Activated T-cell treated with anti-CD3 and anti-CD28 coated beads for 1 hour (primary cell): ENCODE measurements at regions not wholly inside any gene's neighbourhood (a gene's known extent, or its start where the extent isn't known, plus 50 kb on each side); places are given as distances from the start of the nearest gene placed in this dataset.

Experiments used
- DNase-seq: peaks from one replicate; pipeline ENCODE4 v3.0.0-alpha.2; 2020; ENCODE audit warnings: low read depth

DNA sequence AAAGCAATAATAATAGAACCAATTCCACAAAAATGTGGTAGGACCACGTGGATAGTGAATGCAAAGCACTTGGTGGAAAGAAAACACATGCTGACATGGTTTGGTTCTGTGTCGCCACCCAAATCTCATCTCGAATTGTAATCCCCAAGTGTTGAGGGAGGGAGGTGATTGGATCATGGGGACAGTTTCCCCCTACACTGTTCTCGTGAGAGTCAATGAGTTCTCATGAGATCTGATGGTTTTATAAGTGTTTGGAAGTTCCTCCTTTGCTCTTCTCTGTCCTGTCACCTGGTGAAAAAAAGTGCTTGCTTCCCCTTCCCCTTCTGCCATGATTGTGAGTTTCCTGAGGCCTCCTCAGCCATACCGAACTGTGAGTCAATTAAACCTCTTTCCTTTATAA lies 421.9 kb upstream of the CADM1 start:
- no peak for DNase-seq

DNA sequence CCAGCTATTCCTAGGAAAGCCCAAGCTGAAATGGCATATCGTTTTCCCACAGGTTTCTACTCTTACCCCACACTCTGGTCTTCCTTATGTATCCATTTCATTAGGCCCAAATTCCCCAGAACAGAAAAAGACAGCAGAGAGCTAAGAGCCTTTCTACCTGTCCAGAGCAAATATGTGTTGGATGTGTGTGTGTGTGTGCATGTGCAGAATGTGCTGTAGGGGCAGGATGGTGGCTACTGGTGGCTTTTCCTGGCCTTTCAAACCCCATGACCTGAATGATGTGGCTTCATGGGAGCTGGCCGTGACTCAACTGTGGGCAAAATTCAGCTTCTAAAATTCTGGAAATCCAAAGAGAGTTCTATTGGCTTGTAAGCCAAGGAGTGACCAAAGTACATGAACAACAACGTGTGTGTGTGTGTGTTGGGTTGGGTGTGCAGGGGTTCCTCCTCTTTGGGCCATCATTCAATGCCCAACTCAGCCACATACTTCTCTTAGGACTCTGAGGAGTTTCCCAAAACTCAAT lies 421.4 kb upstream of the CADM1 start:
- no peak for DNase-seq

DNA sequence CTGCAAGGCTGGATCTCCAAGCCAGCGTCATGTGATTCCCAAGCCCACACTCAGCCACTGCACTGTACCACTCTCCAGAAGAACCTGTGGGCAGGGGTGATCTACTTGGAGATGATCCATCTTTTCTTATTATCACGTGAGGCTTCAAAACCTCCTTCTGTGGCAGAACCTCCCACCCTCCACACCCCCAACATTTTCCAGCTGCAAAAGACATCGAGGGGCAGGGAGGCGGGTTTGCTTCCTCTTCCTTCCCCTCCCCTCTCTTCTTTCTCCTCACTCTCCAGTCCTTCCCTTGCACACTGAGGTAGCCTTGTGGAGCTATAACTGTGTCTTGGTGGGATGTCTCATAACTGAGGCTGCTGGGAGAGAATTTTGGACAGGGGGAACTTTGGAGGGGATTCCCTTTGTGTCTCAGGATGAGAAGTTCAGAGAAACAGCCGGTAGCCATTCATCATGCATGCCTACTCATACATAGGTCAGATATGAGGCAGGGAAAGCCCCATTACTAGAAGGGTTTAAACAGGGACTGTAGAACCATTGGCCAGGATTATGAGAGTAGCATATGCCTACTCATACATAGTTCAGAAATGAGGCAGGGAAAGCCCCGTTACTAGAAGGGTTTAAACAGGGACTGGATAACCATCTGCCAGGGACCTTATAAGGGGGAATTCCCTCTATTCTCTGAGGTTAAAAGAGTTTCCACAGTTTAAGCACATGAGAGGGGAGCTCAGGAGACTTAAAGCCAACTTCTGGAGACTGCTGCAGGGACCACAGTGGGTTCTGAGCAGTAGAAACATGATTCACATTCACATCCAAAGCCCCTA lies 420.7 kb upstream of the CADM1 start:
- no peak for DNase-seq

GRCh38 chr11:115922876-115923275 lies 418.7 kb upstream of the CADM1 start:
- no peak for DNase-seq

DNA sequence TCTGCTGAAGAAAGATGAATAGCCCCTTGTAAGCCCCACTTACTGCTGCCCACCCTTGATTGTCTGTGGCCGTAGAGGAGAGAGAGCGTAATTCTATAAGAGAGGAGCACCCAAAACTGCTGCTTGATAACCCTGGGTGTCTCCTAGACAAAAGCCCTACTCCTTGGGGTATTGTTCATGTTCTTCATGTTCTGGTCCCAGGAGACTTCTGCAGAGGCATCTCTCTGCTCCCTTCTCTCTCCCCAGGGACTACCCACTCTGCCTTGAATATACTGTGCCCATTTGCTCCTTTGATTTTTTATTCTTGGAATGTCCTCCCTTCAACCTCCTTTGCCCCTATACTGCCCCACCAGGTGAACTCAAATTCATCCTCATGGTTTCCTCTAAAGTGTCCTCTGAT lies 417.8 kb upstream of the CADM1 start:
- no peak for DNase-seq

- DNase-seq, result no peak
These were observed 417.3 kb upstream of the CADM1 start for GRCh38 chr11:115921540-115921939.

- DNase-seq, result no peak
These were observed 416.7 kb upstream of the CADM1 start for GRCh38 chr11:115920841-115921480.

- DNase-seq, result no peak
These were observed 415.9 kb upstream of the CADM1 start for GRCh38 chr11:115920092-115920461.

DNA sequence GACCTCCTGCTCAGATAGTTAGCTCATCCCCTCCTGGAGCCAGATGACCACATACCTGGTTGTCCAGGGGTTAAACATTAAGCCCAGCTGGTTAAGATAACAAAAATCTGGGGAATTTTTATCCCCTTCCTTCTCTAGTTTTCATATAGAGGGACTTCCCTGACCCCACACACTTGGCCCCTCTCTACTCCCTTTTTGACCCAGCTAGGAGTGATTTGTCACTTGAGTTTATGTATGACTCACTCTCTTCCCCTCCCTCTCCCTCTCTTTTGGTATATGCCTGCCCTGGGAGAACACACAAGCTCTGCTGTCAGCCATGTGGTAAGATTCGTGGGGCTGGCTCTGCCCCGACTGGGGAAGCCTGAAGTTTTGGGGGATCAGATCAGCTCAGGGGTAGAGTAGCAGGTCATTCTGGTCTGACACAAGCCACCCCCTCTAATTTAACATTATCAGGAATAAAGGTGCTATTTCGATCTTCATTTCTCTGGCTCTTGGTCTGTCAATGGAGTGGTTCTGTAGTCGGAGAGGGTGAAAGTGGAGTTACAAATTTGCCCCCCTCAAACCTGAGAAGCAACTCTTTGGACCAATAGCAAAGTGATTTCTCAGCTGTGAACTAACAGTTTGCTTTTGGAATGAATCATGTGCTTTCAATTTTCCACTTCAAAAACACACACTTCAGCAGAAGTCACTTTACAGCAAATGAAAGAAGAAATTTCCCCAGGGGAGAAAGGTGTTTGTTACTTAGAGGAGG lies 415.3 kb upstream of the CADM1 start:
- DNase-seq, result no peak

DNA sequence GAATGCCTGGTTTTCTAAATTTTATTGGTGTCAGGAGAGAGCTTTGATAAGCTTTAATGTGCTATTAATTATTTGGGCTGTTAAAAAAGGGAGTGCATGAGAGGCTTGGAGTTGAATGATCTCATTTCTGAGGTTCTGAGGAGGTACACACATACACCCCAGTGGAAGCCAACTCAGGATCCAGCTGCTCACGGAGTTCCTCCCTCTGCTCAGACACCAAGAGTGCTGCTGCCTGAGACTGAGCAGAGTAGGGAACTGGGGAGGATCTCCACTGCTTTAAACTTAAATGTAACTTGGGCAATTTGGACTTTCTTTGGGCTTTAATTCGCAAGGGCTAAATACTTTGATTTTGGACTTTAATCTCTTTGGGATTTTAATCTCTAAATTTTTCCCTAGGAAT lies 414.4 kb upstream of the CADM1 start:
- DNase-seq, result no peak

- no peak for DNase-seq
These were observed 412.4 kb upstream of the CADM1 start for GRCh38 chr11:115916608-115917007.

GRCh38 chr11:115912484-115912945 lies 408.3 kb upstream of the CADM1 start:
- no peak for DNase-seq

- DNase-seq, result no peak
These were observed 407.6 kb upstream of the CADM1 start for GRCh38 chr11:115911613-115912346.

- no peak for DNase-seq
These were observed 406.2 kb upstream of the CADM1 start for GRCh38 chr11:115910379-115910778.

GRCh38 chr11:115906171-115906570 lies 402.0 kb upstream of the CADM1 start:
- DNase-seq, result no peak

DNA sequence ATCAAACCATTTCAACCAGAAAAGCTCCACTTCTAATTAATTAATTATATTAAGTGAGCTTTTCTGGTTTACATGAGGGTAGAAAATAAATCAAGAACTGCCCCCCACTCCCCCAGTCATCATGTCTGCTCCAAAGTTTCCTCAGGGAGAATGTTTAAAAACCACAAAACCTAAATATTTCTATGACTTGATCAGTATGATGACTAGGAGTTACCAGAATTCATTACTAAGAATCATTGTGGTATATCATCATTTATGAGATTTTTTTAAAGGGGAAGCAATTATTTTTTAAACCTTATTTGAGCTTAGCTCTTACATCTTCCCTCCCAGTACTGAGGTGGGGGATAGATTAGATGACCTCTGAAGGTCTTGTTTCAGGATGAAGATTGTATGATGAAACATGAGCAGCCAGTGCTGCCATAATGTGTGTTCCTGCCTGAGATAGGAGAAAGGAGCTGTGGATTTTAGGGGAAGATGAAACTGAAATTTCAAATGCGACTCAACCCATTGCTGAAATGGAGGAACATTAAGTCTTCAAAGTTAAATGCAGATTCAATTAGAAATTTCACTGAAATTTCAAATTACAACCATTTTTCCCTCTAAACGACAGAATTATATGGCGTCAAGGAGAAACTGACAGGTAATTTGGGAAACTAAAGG lies 401.3 kb upstream of the CADM1 start:
- DNase-seq, result no peak

DNA sequence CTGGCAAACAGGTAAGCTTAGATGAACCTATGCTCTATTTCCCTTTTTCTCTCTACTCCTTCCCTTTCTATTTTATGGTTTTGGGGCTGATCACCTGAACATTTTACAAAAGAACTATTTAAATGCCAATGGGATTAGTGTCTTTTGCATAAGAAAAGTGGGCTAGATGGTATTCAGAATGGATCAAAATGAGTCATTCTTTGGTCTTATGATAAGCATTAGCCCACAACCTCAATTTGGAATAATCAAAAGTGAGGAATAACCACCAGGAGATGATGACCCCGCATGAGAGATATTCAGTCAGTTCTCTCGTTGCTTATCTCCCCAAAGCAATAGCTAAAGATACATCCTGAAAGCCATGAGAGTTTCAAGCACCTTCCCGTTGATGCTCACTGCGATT lies 399.0 kb upstream of the CADM1 start:
- DNase-seq, result no peak

DNA sequence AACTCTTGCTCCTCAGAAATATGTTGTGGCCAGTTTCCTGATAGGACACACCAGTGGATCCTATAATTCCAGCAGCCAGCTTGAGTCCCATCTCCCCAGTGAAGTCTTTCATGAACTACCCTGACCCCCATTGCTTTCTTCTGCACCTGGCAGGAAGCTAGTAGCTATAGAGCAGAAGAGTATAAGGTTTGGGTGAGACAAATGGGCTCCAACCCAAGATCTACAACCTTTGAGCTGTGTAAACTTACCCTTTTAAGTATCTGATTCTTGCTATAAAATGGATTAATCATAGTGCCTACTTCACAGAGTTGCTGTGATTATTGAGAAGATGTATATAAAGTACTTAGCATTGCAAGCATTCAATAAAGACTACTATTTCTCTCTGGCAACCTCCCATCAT lies 396.9 kb upstream of the CADM1 start:
- no peak for DNase-seq

DNA sequence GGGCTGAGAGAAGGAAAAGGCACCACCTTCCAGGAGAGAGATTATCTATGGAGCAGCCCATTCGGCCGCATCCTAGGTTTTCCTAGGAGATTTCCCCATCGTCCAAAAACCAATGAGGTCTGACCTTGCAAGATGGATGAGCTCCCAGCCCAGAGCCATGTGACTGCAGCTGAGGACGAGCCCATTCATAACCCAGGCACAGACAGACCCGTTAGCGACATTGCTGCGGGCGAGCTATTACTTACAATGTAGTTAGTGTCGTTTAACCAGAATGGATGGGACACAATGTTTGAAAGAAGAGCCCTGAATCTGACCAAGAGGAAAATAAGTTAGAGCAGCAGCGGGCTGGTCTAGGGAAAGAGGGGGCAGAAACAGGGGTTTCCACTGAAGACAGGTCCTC lies 395.9 kb upstream of the CADM1 start:
- DNase-seq, result no peak

GRCh38 chr11:115897707-115898106 lies 393.5 kb upstream of the CADM1 start:
- DNase-seq, result no peak

- DNase-seq, result no peak
These were observed 391.9 kb upstream of the CADM1 start for GRCh38 chr11:115896084-115896483.

DNA sequence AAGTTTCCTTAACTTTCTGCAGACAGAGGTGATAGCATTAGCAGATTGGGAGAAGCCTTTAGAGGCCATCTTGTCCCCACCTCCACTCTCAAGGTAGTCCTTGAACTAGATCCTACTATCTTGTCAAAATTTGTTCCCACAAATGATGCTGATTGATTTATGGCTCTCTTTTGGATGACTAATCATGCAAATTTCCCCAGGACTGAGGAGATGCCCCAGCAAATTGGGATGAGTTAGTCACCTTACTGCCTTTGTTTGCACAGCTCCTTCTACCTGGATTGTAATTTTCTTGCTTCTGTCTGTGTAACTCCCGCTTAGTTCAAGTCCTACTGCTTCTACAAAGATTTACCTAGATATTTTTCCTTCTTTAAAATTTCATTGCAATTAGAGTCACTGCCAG lies 391.4 kb upstream of the CADM1 start:
- DNase-seq, result no peak
